HepG2 (cell line): ENCODE measurements at regions not wholly inside any gene's neighbourhood (a gene's known extent, or its start where the extent isn't known, plus 50 kb on each side); places are given as distances from the start of the nearest gene placed in this dataset.

Experiments
- ATF3 ChIP-seq: sonication (generic); formaldehyde crosslinking; IDR thresholded peaks from 2 replicates; pipeline ENCODE4 v1.4.0; 2020; ENCODE audit warnings: missing genetic modification reagents
- DBP ChIP-seq: sonication (generic); formaldehyde crosslinking; IDR thresholded peaks from 2 replicates; pipeline ENCODE4 v1.4.0; 2020; ENCODE audit warnings: missing genetic modification reagents; ENCODE audit errors: not compliant biosample characterization
- FOXA1 ChIP-seq, 2 experiments: fragments of 450-650 bp in 1 of 2; sonication (generic) in 1 of 2; formaldehyde crosslinking in 1 of 2; IDR thresholded peaks; 2 replicates each; pipeline versions ENCODE4 v1.4.0 to v1.6.1; 2016 to 2020; ENCODE audit warnings: missing genetic modification reagents in 1 of 2
- FOXA3 ChIP-seq: IDR thresholded peaks from 2 replicates; pipeline ENCODE4 v1.6.1; 2016; ENCODE audit warnings: missing genetic modification reagents, missing compliant biosample characterization
- GFI1 ChIP-seq: sonication (generic); formaldehyde crosslinking; IDR thresholded peaks from 2 replicates; pipeline ENCODE4 v1.5.0; 2020; ENCODE audit warnings: missing genetic modification reagents, mild to moderate bottlenecking, borderline replicate concordance
- HMGA1 ChIP-seq: sonication (generic); formaldehyde crosslinking; conservative IDR thresholded peaks from 2 replicates; pipeline ENCODE4 v1.4.0; 2020; ENCODE audit warnings: missing genetic modification reagents
- KDM5A ChIP-seq: fragments of 200-600 bp; sonication (generic); IDR thresholded peaks from 2 replicates; pipeline ENCODE4 v1.7.0; 2018; ENCODE audit warnings: antibody characterized with exemption, mild to moderate bottlenecking, low read length, borderline replicate concordance
- KLF16 ChIP-seq, 2 experiments: sonication (generic) in 1 of 2; formaldehyde crosslinking in 1 of 2; IDR thresholded peaks; 2 replicates each; pipeline versions ENCODE4 v1.6.1 to v1.8.0; 2016 to 2023; ENCODE audit warnings: missing genetic modification reagents in 2 of 2, missing compliant biosample characterization in 1 of 2
- MAFF ChIP-seq: IDR thresholded peaks from 2 replicates; pipeline ENCODE4 v1.6.1; 2011; ENCODE audit warnings: low read depth, low read length, improper control_type of control experiment
- MYC ChIP-seq: sonication (generic); formaldehyde crosslinking; IDR thresholded peaks from 2 replicates; pipeline ENCODE4 v1.9.0; 2021; ENCODE audit warnings: missing genetic modification reagents, borderline replicate concordance
- NFATC3 ChIP-seq: sonication (generic); formaldehyde crosslinking; IDR thresholded peaks from 2 replicates; pipeline ENCODE4 v1.5.1; 2020; ENCODE audit warnings: mild to moderate bottlenecking, missing genetic modification reagents
- RARA ChIP-seq: IDR thresholded peaks from 2 replicates; pipeline ENCODE4 v1.6.1; 2016; ENCODE audit warnings: missing genetic modification reagents, missing compliant biosample characterization
- SIX4 ChIP-seq: sonication (generic); formaldehyde crosslinking; IDR thresholded peaks from 2 replicates; pipeline ENCODE4 v1.4.0; 2020; ENCODE audit warnings: missing genetic modification reagents
- SNAPC5 ChIP-seq: sonication (generic); formaldehyde crosslinking; IDR thresholded peaks from 2 replicates; pipeline ENCODE4 v1.8.1; 2023; ENCODE audit warnings: mild to moderate bottlenecking, missing genetic modification reagents, borderline replicate concordance
- SOX13 ChIP-seq, 3 experiments: fragments of 450-650 bp in 1 of 3; sonication (generic) in 1 of 3; formaldehyde crosslinking in 1 of 3; IDR thresholded peaks in 2 of 3; conservative IDR thresholded peaks in 1 of 3; 2 replicates each; pipeline versions ENCODE4 v1.5.0 to v1.6.1; 2016 to 2020; ENCODE audit warnings: antibody characterized with exemption in 1 of 3, mild to moderate bottlenecking in 1 of 3, missing compliant biosample characterization in 1 of 3, missing genetic modification reagents in 1 of 3, moderate library complexity in 1 of 3
- TFE3 ChIP-seq: IDR thresholded peaks from 2 replicates; pipeline ENCODE4 v1.6.1; 2016
- TGIF2 ChIP-seq: IDR thresholded peaks from 2 replicates; pipeline ENCODE4 v1.6.1; 2016; ENCODE audit warnings: control low read depth, missing compliant biosample characterization
- TIGD3 ChIP-seq: sonication (generic); formaldehyde crosslinking; IDR thresholded peaks from 2 replicates; pipeline ENCODE4 v1.5.1; 2020; ENCODE audit warnings: mild to moderate bottlenecking, missing genetic modification reagents, borderline replicate concordance
- TRIM22 ChIP-seq: fragments of 450-650 bp; IDR thresholded peaks from 2 replicates; pipeline ENCODE4 v1.6.1; 2017
- ZKSCAN1 ChIP-seq: fragments of 150-350 bp; IDR thresholded peaks from 2 replicates; pipeline ENCODE4 v1.6.1; 2014; ENCODE audit warnings: low read length
- ZNF296 ChIP-seq: sonication (generic); formaldehyde crosslinking; conservative IDR thresholded peaks from 2 replicates; pipeline ENCODE4 v1.5.0; 2020; ENCODE audit warnings: mild to moderate bottlenecking, missing genetic modification reagents
- ZNF362 ChIP-seq: sonication (generic); formaldehyde crosslinking; IDR thresholded peaks from 2 replicates; pipeline ENCODE4 v1.4.0; 2020; ENCODE audit warnings: missing genetic modification reagents, mild to moderate bottlenecking, borderline replicate concordance
- ZNF496 ChIP-seq: sonication (generic); formaldehyde crosslinking; IDR thresholded peaks from 2 replicates; pipeline ENCODE4 v1.8.1; 2023; ENCODE audit warnings: mild to moderate bottlenecking, moderate library complexity, missing genetic modification reagents; ENCODE audit not compliant: insufficient replicate concordance
- ZNF747 ChIP-seq: sonication (generic); formaldehyde crosslinking; IDR thresholded peaks from 2 replicates; pipeline ENCODE4 v1.8.1; 2023; ENCODE audit warnings: missing genetic modification reagents, mild to moderate bottlenecking, borderline replicate concordance

GRCh38 chr13:39931505-39931904, 276.0 kb downstream of the COG6 start (continued):
- 0 out of 2 replicates have a peak, but pooled peaks have one; percentile 16 for TF ChIP-seq RARA
- no peak for TF ChIP-seq DBP (CRISPR knock-in tag)
- no peak for TF ChIP-seq MYC (CRISPR knock-in tag)
- TF ChIP-seq MAFF, result no peak
- no peak for TF ChIP-seq ZNF296
- TF ChIP-seq ZKSCAN1, result no peak
- TF ChIP-seq TRIM22, result no peak
- TF ChIP-seq NFATC3, result no peak
- no peak for TF ChIP-seq TGIF2 (CRISPR knock-in tag)
- no peak for TF ChIP-seq ZNF747 (CRISPR knock-in tag)
- no peak for TF ChIP-seq KDM5A
- TF ChIP-seq ZNF362 (CRISPR knock-in tag), result no peak
- no peak for TF ChIP-seq TIGD3 (CRISPR knock-in tag)
- no peak for TF ChIP-seq TFE3 (CRISPR knock-in tag)
- TF ChIP-seq HMGA1 (CRISPR knock-in tag), result no peak
- TF ChIP-seq FOXA3 (CRISPR knock-in tag), result 0 out of 2 replicates have a peak, but pooled peaks have one; percentile 21
- no peak for TF ChIP-seq SNAPC5 (CRISPR knock-in tag)
- TF ChIP-seq KLF16 (CRISPR knock-in tag; IDR thresholded peaks at IDR 0.05), result no peak
- no peak for TF ChIP-seq ZNF496 (CRISPR knock-in tag)
- TF ChIP-seq GFI1, result peak; percentile 63; the same call in 1 of the 2 replicates
- TF ChIP-seq SOX13 (IDR thresholded peaks at IDR 0.05), result no peak
- TF ChIP-seq SOX13 (CRISPR knock-in tag; conservative IDR thresholded peaks at IDR 0.05 in 1 of 2, IDR thresholded peaks at IDR 0.05 in 1 of 2), result peak in 1 of 2 experiments; percentile 70; a peak in 2 of 4 replicates
- TF ChIP-seq FOXA1 (IDR thresholded peaks at IDR 0.05), result no peak
- TF ChIP-seq FOXA1 (CRISPR knock-in tag; IDR thresholded peaks at IDR 0.05), result peak; percentile 22; the same call in 1 of the 2 replicates
- TF ChIP-seq ATF3 (CRISPR knock-in tag), result no peak
- TF ChIP-seq SIX4 (CRISPR knock-in tag), result no peak
